Keratinocyte (primary cell): ENCODE measurements at regions not wholly inside any gene's neighbourhood (a gene's known extent, or its start where the extent isn't known, plus 50 kb on each side); places are given as distances from the start of the nearest gene placed in this dataset.

Experiments used
- DNase-seq: peaks from one replicate; pipeline ENCODE4 v3.0.0-alpha.2; 2011; ENCODE audit warnings: low read depth, missing footprints, low spot score
- FAIRE-seq: peaks from 2 replicates; lab custom pipeline; 2011; peaks lifted over from hg19 to GRCh38; lab: Jason Lieb, UNC
- H2AFZ ChIP-seq: 2 replicates; pipeline ENCODE4 v1.6.0; 2012; ENCODE audit warnings: low read length, control low read depth, inconsistent platforms; ENCODE audit not compliant: control insufficient read depth
- H3K27ac ChIP-seq: 2 replicates; pipeline ENCODE4 v1.5.1; 2011; ENCODE audit warnings: low read length; ENCODE audit not compliant: control insufficient read depth, insufficient read depth
- H3K27me3 ChIP-seq: 3 replicates; pipeline ENCODE4 v1.6.0; 2011; ENCODE audit warnings: low read length; ENCODE audit not compliant: control insufficient read depth, insufficient read depth; ENCODE audit errors: extremely low read depth
- H3K36me3 ChIP-seq, 2 experiments: 2 replicates in 1 of 2; 3 replicates in 1 of 2; pipeline ENCODE4 v1.5.1; 2011; ENCODE audit warnings: low read length in 2 of 2, mild to moderate bottlenecking in 1 of 2; ENCODE audit not compliant: control insufficient read depth in 2 of 2, insufficient read depth in 2 of 2; ENCODE audit errors: extremely low read depth in 1 of 2
- H3K4me1 ChIP-seq: 3 replicates; pipeline ENCODE4 v1.5.1; 2011; ENCODE audit warnings: low read length; ENCODE audit not compliant: control insufficient read depth, insufficient read depth; ENCODE audit errors: extremely low read depth
- H3K4me2 ChIP-seq: 3 replicates; pipeline ENCODE4 v1.6.0; 2011; ENCODE audit warnings: low read depth, low read length; ENCODE audit not compliant: control insufficient read depth, insufficient read depth; ENCODE audit errors: extremely low read depth
- H3K4me3 ChIP-seq, 3 experiments: fragments of 200-600 bp in 1 of 3; sonication (generic) in 1 of 3; 2 replicates in 2 of 3; 3 replicates in 1 of 3; pipeline ENCODE4 v1.5.1; 2011 to 2016; ENCODE audit warnings: low read length in 3 of 3, mild to moderate bottlenecking in 3 of 3, control low read depth in 2 of 3, inconsistent platforms in 1 of 3, low read depth in 1 of 3, mixed read lengths in 1 of 3, mixed run types in 1 of 3, moderate library complexity in 1 of 3; ENCODE audit not compliant: control insufficient read depth in 2 of 3, insufficient read depth in 2 of 3; ENCODE audit errors: extremely low read depth in 1 of 3
- H3K79me2 ChIP-seq: 2 replicates; pipeline ENCODE4 v1.6.0; 2012; ENCODE audit warnings: low read length; ENCODE audit not compliant: control insufficient read depth, insufficient read depth
- H3K9ac ChIP-seq: 3 replicates; pipeline ENCODE4 v1.6.0; 2011; ENCODE audit warnings: low read length; ENCODE audit not compliant: control insufficient read depth, insufficient read depth; ENCODE audit errors: extremely low read depth
- H3K9me1 ChIP-seq: 3 replicates; pipeline ENCODE4 v1.6.0; 2011; ENCODE audit warnings: low read length; ENCODE audit not compliant: control insufficient read depth, insufficient read depth; ENCODE audit errors: extremely low read depth
- H3K9me3 ChIP-seq: 2 replicates; pipeline ENCODE4 v1.5.1; 2012; ENCODE audit warnings: low read depth, low read length; ENCODE audit not compliant: control insufficient read depth
- H4K20me1 ChIP-seq: 3 replicates; pipeline ENCODE4 v1.6.0; 2011; ENCODE audit warnings: low read length; ENCODE audit not compliant: control insufficient read depth, insufficient read depth; ENCODE audit errors: extremely low read depth
- EZH2 ChIP-seq: IDR thresholded peaks from one replicate; pipeline ENCODE4 v1.6.1; 2012; ENCODE audit warnings: inconsistent platforms, mild to moderate bottlenecking, low read length, moderate library complexity
- dilution Hi-C: fragments of 300-500 bp; cut with MboI; formaldehyde crosslinking; loops from one replicate; pipeline ENCODE4 v1.7.0; 2020; ENCODE audit warnings: low sequenced_read_pairs; ENCODE audit not compliant: extremely low pct_ligation_motif_present
- TF ChIP-seq, protein P1 (sequence below), 3 experiments: IDR thresholded peaks in 1 of 3; conservative IDR thresholded peaks in 1 of 3; optimal IDR thresholded peaks in 1 of 3; 2 replicates in 2 of 3; 3 replicates in 1 of 3; pipeline versions ENCODE3 to v1.5.1; 2011; ENCODE audit warnings: low read length in 3 of 3, mild to moderate bottlenecking in 3 of 3, moderate library complexity in 2 of 3, control low read depth in 1 of 3, inconsistent platforms in 1 of 3; ENCODE audit not compliant: insufficient read depth in 2 of 3; ENCODE audit errors: extremely low read depth in 1 of 3

GRCh38 chr4:100633269-100633668 is 115.4 kb upstream of the EMCN start:
- DNase-seq (no peak), FAIRE-seq (no peak)
- TF ChIP-seq, protein P1, sequence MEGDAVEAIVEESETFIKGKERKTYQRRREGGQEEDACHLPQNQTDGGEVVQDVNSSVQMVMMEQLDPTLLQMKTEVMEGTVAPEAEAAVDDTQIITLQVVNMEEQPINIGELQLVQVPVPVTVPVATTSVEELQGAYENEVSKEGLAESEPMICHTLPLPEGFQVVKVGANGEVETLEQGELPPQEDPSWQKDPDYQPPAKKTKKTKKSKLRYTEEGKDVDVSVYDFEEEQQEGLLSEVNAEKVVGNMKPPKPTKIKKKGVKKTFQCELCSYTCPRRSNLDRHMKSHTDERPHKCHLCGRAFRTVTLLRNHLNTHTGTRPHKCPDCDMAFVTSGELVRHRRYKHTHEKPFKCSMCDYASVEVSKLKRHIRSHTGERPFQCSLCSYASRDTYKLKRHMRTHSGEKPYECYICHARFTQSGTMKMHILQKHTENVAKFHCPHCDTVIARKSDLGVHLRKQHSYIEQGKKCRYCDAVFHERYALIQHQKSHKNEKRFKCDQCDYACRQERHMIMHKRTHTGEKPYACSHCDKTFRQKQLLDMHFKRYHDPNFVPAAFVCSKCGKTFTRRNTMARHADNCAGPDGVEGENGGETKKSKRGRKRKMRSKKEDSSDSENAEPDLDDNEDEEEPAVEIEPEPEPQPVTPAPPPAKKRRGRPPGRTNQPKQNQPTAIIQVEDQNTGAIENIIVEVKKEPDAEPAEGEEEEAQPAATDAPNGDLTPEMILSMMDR (optimal IDR thresholded peaks at IDR 0.05 in 1 of 3, IDR thresholded peaks at IDR 0.05 in 1 of 3, conservative IDR thresholded peaks at IDR 0.05 in 1 of 3; ENCODE audit: extremely low read depth in 1 of 3, insufficient read depth in 2 of 3, low read length in 3 of 3), result no peak
- no peak for TF ChIP-seq EZH2
- Histone ChIP-seq H3K4me3 (no peak overlapping the region), H3K9me1 (no peaks in the 10 kb centered on the region), H3K4me2 (no peak overlapping the region), H3K4me1 (no peaks in the 10 kb centered on the region), H3K27me3 (no peaks in the 10 kb centered on the region), H3K9me3 (no peaks in the 10 kb centered on the region), H3K27ac (no peak overlapping the region), H3K9ac (no peak overlapping the region), H3K79me2 (no peaks in the 10 kb centered on the region), H3K36me3 (no peaks in the 10 kb centered on the region), H4K20me1 (no peaks in the 10 kb centered on the region), H2AFZ (no peak overlapping the region)
- dilution Hi-C loops, result no loop called here

DNA sequence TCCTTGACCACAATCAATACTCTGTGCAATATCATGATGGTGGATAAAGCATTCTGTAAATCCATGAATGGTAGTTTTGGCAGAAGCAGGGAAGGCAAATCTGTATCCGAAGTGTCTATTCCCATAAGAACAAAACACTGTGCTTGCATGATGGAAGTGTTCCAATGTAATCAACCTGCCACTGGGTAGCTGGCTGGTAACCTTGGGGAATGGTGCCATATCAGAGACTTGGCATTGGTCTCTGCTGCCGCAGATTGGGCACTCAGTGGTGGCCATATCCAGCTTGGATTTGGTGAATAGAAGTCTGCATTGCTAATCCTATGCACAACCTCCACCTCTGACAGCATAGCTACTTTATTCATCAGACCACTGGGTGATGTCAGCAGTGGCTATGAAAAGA is 114.3 kb upstream of the EMCN start:
- no peaks in the 10 kb centered on the region for H3K36me3 ChIP-seq

More for the DNA sequence above, 114.3 kb upstream of the EMCN start:
- Histone ChIP-seq H3K4me3 (no peak overlapping the region), H3K4me2 (no peak overlapping the region), H3K9me3 (no peaks in the 10 kb centered on the region), H3K27me3 (no peaks in the 10 kb centered on the region), H3K4me1 (no peaks in the 10 kb centered on the region), H3K27ac (no peak overlapping the region), H3K9me1 (no peaks in the 10 kb centered on the region), H4K20me1 (no peaks in the 10 kb centered on the region), H2AFZ (no peak overlapping the region), H3K79me2 (no peaks in the 10 kb centered on the region), H3K9ac (no peak overlapping the region)
- TF ChIP-seq, protein P1 (optimal IDR thresholded peaks at IDR 0.05 in 1 of 3, IDR thresholded peaks at IDR 0.05 in 1 of 3, conservative IDR thresholded peaks at IDR 0.05 in 1 of 3; ENCODE audit: extremely low read depth in 1 of 3, insufficient read depth in 2 of 3, low read length in 3 of 3), result no peak
- TF ChIP-seq EZH2, result no peak
- FAIRE-seq (no peak), DNase-seq (no peak)
- dilution Hi-C loops, result no loop called here
